ENCODE measurements at regions not wholly inside any gene's neighbourhood (a gene's known extent, or its start where the extent isn't known, plus 50 kb on each side); places are given as distances from the start of the nearest gene placed in this dataset.

DNA sequence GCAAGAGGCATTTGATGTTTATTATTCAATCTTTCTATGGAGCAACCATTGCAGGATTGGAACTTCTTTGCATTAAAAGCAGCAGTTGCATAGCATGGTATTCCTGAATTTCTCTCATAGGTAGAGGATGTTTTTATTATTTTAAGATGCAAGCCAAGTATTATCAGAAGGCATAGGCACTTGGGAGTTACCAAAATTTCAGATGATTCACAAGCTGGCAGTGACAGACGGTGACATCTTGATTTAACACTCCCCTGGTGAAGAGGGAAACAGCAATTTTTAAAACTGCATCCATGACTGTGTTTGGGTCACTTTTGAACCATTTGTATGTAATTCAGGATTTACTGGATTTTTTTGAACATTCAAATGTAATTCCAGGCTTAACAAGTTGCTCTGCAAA lies 654.3 kb downstream of the SLC4A3 start:
- no peak overlapping the region for H3K4me3 ChIP-seq (ENCODE audit: low read depth, low read length)
- no peak for DNase-seq (ENCODE audit: low read depth)
- TF ChIP-seq, protein P1, sequence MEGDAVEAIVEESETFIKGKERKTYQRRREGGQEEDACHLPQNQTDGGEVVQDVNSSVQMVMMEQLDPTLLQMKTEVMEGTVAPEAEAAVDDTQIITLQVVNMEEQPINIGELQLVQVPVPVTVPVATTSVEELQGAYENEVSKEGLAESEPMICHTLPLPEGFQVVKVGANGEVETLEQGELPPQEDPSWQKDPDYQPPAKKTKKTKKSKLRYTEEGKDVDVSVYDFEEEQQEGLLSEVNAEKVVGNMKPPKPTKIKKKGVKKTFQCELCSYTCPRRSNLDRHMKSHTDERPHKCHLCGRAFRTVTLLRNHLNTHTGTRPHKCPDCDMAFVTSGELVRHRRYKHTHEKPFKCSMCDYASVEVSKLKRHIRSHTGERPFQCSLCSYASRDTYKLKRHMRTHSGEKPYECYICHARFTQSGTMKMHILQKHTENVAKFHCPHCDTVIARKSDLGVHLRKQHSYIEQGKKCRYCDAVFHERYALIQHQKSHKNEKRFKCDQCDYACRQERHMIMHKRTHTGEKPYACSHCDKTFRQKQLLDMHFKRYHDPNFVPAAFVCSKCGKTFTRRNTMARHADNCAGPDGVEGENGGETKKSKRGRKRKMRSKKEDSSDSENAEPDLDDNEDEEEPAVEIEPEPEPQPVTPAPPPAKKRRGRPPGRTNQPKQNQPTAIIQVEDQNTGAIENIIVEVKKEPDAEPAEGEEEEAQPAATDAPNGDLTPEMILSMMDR (IDR thresholded peaks at IDR 0.05; ENCODE audit: insufficient read depth, low read depth, low read length) = no peak

DNA sequence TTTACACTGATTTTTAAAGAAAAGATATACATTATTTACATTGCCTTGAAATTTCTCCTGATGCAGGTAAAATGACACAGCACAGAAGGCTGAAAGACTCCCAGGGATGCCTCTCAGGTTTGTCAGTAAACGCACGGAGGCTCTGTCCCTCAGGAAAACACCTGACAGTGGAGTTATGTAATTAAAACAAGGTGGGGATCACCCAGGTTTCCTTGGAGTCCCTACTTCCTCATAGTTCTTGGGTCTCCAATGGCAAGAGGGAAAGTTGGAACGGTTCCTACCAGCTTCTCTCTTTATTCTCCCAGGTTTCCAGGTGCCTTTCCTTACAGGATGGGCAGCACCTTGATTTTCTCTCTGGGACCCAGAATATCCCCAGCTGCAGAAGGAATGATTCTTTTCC lies 654.8 kb downstream of the SLC4A3 start:
- no peak for DNase-seq (ENCODE audit: low read depth)
- TF ChIP-seq, protein P1 (IDR thresholded peaks at IDR 0.05; ENCODE audit: insufficient read depth, low read depth, low read length) = no peak
- no peak overlapping the region for H3K4me3 ChIP-seq (ENCODE audit: low read depth, low read length)

- H3K4me3 ChIP-seq (ENCODE audit: low read depth, low read length) = no peak overlapping the region
- TF ChIP-seq, protein P1 (IDR thresholded peaks at IDR 0.05; ENCODE audit: insufficient read depth, low read depth, low read length) = no peak
- no peak for DNase-seq (ENCODE audit: low read depth)
These were observed 666.5 kb downstream of the SLC4A3 start for GRCh38 chr2:220293966-220294365.

DNA sequence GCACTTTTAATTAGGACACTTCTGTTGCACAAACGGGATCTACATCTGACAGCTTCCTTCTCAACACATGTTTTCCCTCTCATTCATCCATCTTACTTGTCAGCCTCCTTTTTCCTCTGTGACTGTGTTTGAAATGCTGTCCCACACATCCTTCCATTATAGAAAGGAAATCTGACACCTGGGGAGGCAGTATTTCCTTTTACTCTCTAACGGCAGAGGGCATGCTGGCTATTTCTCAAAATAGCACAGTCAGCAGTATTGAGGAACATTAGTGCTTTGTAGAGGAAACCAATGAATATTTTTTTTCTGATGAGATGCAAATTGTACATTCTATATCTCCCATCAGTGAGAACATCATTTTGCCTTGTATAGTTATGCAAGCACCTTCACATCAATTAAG lies 668.7 kb downstream of the SLC4A3 start:
- DNase-seq (ENCODE audit: low read depth) = no peak
- TF ChIP-seq, protein P1 (IDR thresholded peaks at IDR 0.05; ENCODE audit: insufficient read depth, low read depth, low read length) = no peak
- no peak overlapping the region for H3K4me3 ChIP-seq (ENCODE audit: low read depth, low read length)

- DNase-seq (ENCODE audit: low read depth) = no peak
- no peak overlapping the region for H3K4me3 ChIP-seq (ENCODE audit: low read depth, low read length)
- TF ChIP-seq, protein P1 (IDR thresholded peaks at IDR 0.05; ENCODE audit: insufficient read depth, low read depth, low read length) = no peak
These were observed 669.7 kb downstream of the SLC4A3 start for GRCh38 chr2:220297093-220297492.

GRCh38 chr2:220300806-220301205 lies 673.4 kb downstream of the SLC4A3 start:
- H3K4me3 ChIP-seq (ENCODE audit: low read depth, low read length) = no peak overlapping the region
- DNase-seq (ENCODE audit: low read depth) = no peak
- TF ChIP-seq, protein P1 (IDR thresholded peaks at IDR 0.05; ENCODE audit: insufficient read depth, low read depth, low read length) = no peak

- TF ChIP-seq, protein P1 (IDR thresholded peaks at IDR 0.05; ENCODE audit: insufficient read depth, low read depth, low read length) = no peak
- DNase-seq (ENCODE audit: low read depth) = no peak
- H3K4me3 ChIP-seq (ENCODE audit: low read depth, low read length) = no peak overlapping the region
These were observed 675.3 kb downstream of the SLC4A3 start for GRCh38 chr2:220302756-220303155.
